CD14-positive monocyte (primary cell): ENCODE measurements at regions not wholly inside any gene's neighbourhood (a gene's known extent, or its start where the extent isn't known, plus 50 kb on each side); places are given as distances from the start of the nearest gene placed in this dataset.

ENCODE experiments used
- DNase-seq, 3 donors: peaks; one replicate each; pipeline ENCODE4 v3.0.0-alpha.2; 2011 to 2022
- H2AFZ ChIP-seq: 2 replicates; pipeline ENCODE4 v1.6.0; 2012; ENCODE audit warnings: mild to moderate bottlenecking, low read depth, low read length, inconsistent platforms; ENCODE audit not compliant: insufficient read depth, poor library complexity, severe bottlenecking
- H3K27ac ChIP-seq, 2 donors: 1 replicate in 1 of 2; 2 replicates in 1 of 2; pipeline ENCODE4 v1.5.1; 2012 to 2013; ENCODE audit warnings: low read length in 2 of 2, control low read depth in 1 of 2, inconsistent platforms in 1 of 2, low read depth in 1 of 2, mild to moderate bottlenecking in 1 of 2
- H3K27me3 ChIP-seq, 2 donors: one replicate each; pipeline versions ENCODE4 v1.6.0 to v1.6.1; 2011 to 2013; ENCODE audit warnings: low read length in 2 of 2; ENCODE audit not compliant: control insufficient read depth in 2 of 2, insufficient read depth in 2 of 2
- H3K36me3 ChIP-seq, 2 donors: replicated peaks in 1 of 2; 1 replicate in 1 of 2; 2 replicates in 1 of 2; pipeline versions ENCODE4 v1.5.1 to v1.6.1; 2012 to 2013; ENCODE audit warnings: low read length in 2 of 2, control low read depth in 1 of 2, inconsistent platforms in 1 of 2, mild to moderate bottlenecking in 1 of 2; ENCODE audit not compliant: insufficient read depth in 2 of 2, control insufficient read depth in 1 of 2
- H3K4me1 ChIP-seq, 2 donors: 1 replicate in 1 of 2; 2 replicates in 1 of 2; pipeline versions ENCODE4 v1.5.1 to v1.6.1; 2012 to 2013; ENCODE audit warnings: low read length in 2 of 2, control low read depth in 1 of 2, inconsistent platforms in 1 of 2, mild to moderate bottlenecking in 1 of 2, moderate library complexity in 1 of 2; ENCODE audit not compliant: insufficient read depth in 2 of 2, control insufficient read depth in 1 of 2
- H3K4me2 ChIP-seq: replicated peaks from 2 replicates; pipeline ENCODE3; 2012; ENCODE audit warnings: low read length, moderate library complexity, mild to moderate bottlenecking; ENCODE audit not compliant: poor library complexity, severe bottlenecking; ENCODE audit errors: extremely low read depth
- H3K4me3 ChIP-seq, 3 experiments: fragments of 200-600 bp in 1 of 3; sonication (generic) in 1 of 3; replicated peaks in 1 of 3; 1 replicate in 2 of 3; 2 replicates in 1 of 3; pipeline ENCODE4 v1.5.1; 2011 to 2013; ENCODE audit warnings: low read length in 3 of 3, mild to moderate bottlenecking in 3 of 3, control low read depth in 2 of 3, low read depth in 2 of 3, inconsistent platforms in 1 of 3, moderate library complexity in 1 of 3
- H3K79me2 ChIP-seq: 2 replicates; pipeline ENCODE4 v1.6.0; 2012; ENCODE audit warnings: mild to moderate bottlenecking, control low read depth, inconsistent platforms, low read length, moderate library complexity; ENCODE audit not compliant: insufficient read depth
- H3K9ac ChIP-seq: 2 replicates; pipeline ENCODE4 v1.6.0; 2017; ENCODE audit warnings: low read length, mild to moderate bottlenecking; ENCODE audit not compliant: insufficient read depth, poor library complexity, severe bottlenecking
- H3K9me3 ChIP-seq, 2 donors: replicated peaks in 1 of 2; 1 replicate in 1 of 2; 2 replicates in 1 of 2; pipeline versions ENCODE4 v1.5.1 to v1.6.1; 2012 to 2013; ENCODE audit warnings: low read length in 2 of 2, control low read depth in 1 of 2; ENCODE audit not compliant: control insufficient read depth in 1 of 2, insufficient read depth in 1 of 2
- H4K20me1 ChIP-seq: 2 replicates; pipeline ENCODE4 v1.6.0; 2012; ENCODE audit warnings: mild to moderate bottlenecking, low read length, control low read depth, moderate library complexity; ENCODE audit not compliant: insufficient read depth
- H3K27ac Mint-ChIP-seq, 7 donors: one replicate each; pipeline ENCODE4 v1.8.0; 2020; ENCODE audit warnings: mild to moderate bottlenecking in 7 of 7, mixed read lengths in 7 of 7, moderate library complexity in 6 of 7, inconsistent platforms in 2 of 7
- H3K27me3 Mint-ChIP-seq, 3 donors: one replicate each; pipeline ENCODE4 v1.8.0; 2021 to 2022; ENCODE audit warnings: low read depth in 3 of 3, mild to moderate bottlenecking in 3 of 3, mixed read lengths in 3 of 3, moderate library complexity in 3 of 3, inconsistent platforms in 1 of 3
- H3K36me3 Mint-ChIP-seq, 2 donors: one replicate each; pipeline ENCODE4 v1.8.0; 2020; ENCODE audit warnings: mixed read lengths in 2 of 2, inconsistent platforms in 1 of 2, mild to moderate bottlenecking in 1 of 2
- H3K4me1 Mint-ChIP-seq: one replicate; pipeline ENCODE4 v1.8.0; 2020; ENCODE audit warnings: mild to moderate bottlenecking, mixed read lengths
- H3K4me3 Mint-ChIP-seq, 2 donors: one replicate each; pipeline ENCODE4 v1.8.0; 2020; ENCODE audit warnings: mild to moderate bottlenecking in 2 of 2, mixed read lengths in 2 of 2, moderate library complexity in 1 of 2
- H3K9me3 Mint-ChIP-seq, 7 donors: one replicate each; pipeline ENCODE4 v1.8.0; 2020 to 2022; ENCODE audit warnings: mixed read lengths in 7 of 7, mild to moderate bottlenecking in 6 of 7, moderate library complexity in 6 of 7, inconsistent platforms in 2 of 7
- CTCF ChIP-seq: fragments of 200-600 bp; IDR thresholded peaks from one replicate; pipeline ENCODE4 v1.8.0; 2022; ENCODE audit warnings: antibody characterized with exemption, mild to moderate bottlenecking
- WGBS: methylation state at CpG from one replicate; pipeline ENCODE4 v1.1.5; 2013; ENCODE audit warnings: missing lambda C conversion rate; ENCODE audit not compliant: insufficient coverage; 5-methylcytosine and 5-hydroxymethylcytosine counted together
- intact Hi-C, 2 donors: fragments of 100-400 bp; cut with micrococcal nuclease; formaldehyde crosslinking; loops; one replicate each; pipeline versions ENCODE4 v1.15.0 to v1.15.1; 2023

GRCh38 chr11:27217496-27217895 is 145.5 kb downstream of the CCDC34 start:
- no peaks in the 10 kb centered on the region for H3K79me2 ChIP-seq
- H3K9ac ChIP-seq: no peak overlapping the region
- no peaks in the 10 kb centered on the region for H3K27me3 ChIP-seq
- 86% methylated on average over 1 of the region's 2 CpGs for WGBS
- H3K27me3 Mint-ChIP-seq: peaks cover 0 to 7% (median 2%) of the 10 kb centered on the region in 3 donors
- DNase-seq: no peak
- no peaks in the 10 kb centered on the region for H3K36me3 ChIP-seq
- no peak overlapping the region for H3K4me3 Mint-ChIP-seq
- intact Hi-C loops: no loop called here
- H3K4me2 ChIP-seq: no peak overlapping the region
- no peaks in the 10 kb centered on the region for H3K4me1 Mint-ChIP-seq
- peaks cover 0 to 5% (median 0%) of the 10 kb centered on the region in 7 donors for H3K9me3 Mint-ChIP-seq
- H3K36me3 Mint-ChIP-seq: no peaks in the 10 kb centered on the region
- no peaks in the 10 kb centered on the region for H3K4me1 ChIP-seq
- H3K27ac Mint-ChIP-seq: no peak overlapping the region
- H4K20me1 ChIP-seq: no peaks in the 10 kb centered on the region
- H3K27ac ChIP-seq: no peak overlapping the region
- no peak overlapping the region for H3K4me3 ChIP-seq
- no peak overlapping the region for H2AFZ ChIP-seq
- no peak for TF ChIP-seq CTCF
- H3K9me3 ChIP-seq: no peaks in the 10 kb centered on the region

DNA sequence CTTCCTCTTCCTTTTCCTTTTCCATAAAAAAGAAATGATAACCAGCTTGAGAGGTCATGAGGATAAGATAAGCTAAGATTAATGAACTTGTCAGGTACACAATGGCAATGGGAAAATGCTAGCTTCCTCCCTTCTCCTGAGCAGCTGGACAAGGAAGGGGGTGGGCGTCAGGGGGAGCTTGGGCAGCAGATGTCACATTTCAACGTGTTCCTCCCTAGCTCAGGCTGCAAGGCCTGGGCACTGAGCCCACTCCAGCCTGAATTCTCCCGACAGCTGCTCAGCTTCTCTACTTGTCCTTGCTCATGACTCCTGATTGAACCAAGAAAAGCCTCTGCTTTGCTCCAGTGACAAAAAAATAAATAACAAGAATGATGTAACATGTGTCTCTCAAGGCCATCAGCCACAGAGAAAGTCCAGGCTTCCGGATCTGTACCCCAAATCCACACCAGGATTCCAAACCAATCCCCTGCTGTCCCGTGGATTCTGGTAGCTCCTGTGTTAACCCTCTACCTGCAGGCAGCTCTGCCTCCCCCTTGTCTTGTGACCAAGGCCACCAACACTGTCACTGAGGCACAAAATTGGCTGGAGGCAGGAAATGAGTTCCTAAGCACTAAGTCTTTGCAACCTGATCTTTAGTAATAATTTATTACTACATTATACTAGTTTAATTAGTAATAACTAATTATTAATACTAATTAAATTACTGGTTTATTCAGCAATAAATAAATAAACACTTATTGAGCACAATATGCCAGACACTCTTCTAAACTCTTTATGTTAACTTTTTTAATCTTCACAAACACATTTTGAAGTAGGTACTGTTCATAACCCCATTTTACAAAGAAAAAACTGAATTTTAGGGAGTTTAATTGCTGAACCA is 146.5 kb downstream of the CCDC34 start:
- 53% methylated on average over 5 of the region's 5 CpGs for WGBS
- Histone ChIP-seq H3K36me3 (no peaks in the 10 kb centered on the region), H3K4me2 (no peak overlapping the region), H3K27me3 (no peaks in the 10 kb centered on the region), H3K79me2 (no peaks in the 10 kb centered on the region), H3K27ac (no peak overlapping the region), H3K4me1 (no peaks in the 10 kb centered on the region), H2AFZ (no peak overlapping the region), H4K20me1 (no peaks in the 10 kb centered on the region), H3K4me3 (no peak overlapping the region), H3K9ac (no peak overlapping the region), H3K9me3 (no peaks in the 10 kb centered on the region)
- no peak for TF ChIP-seq CTCF
- intact Hi-C loops: no loop called here
- peaks cover 0 to 5% (median 0%) of the 10 kb centered on the region in 7 donors for H3K9me3 Mint-ChIP-seq
- H3K4me1 Mint-ChIP-seq: no peaks in the 10 kb centered on the region
- no peak overlapping the region for H3K4me3 Mint-ChIP-seq
- no peak overlapping the region for H3K27ac Mint-ChIP-seq
- H3K36me3 Mint-ChIP-seq: no peaks in the 10 kb centered on the region
- peaks cover 0 to 7% (median 2%) of the 10 kb centered on the region in 3 donors for H3K27me3 Mint-ChIP-seq
- DNase-seq: no peak
